ENCODE measurements at regions not wholly inside any gene's neighbourhood (a gene's known extent, or its start where the extent isn't known, plus 50 kb on each side); places are given as distances from the start of the nearest gene placed in this dataset.

- Histone ChIP-seq H3K27ac (ENCODE audit: low read depth, low read length, poor library complexity, severe bottlenecking) (no peak overlapping the region), H3K36me3 (ENCODE audit: insufficient read depth, low read length, poor library complexity, severe bottlenecking) (no peaks in the 10 kb centered on the region), H3K4me3 (ENCODE audit: low read depth, low read length, poor library complexity, severe bottlenecking) (no peak overlapping the region), H3K9me3 (ENCODE audit: low read depth, low read length, poor library complexity, severe bottlenecking) (no peaks in the 10 kb centered on the region), H3K4me1 (ENCODE audit: insufficient read depth, low read length, poor library complexity, severe bottlenecking) (no peaks in the 10 kb centered on the region), H3K27me3 (replicated peaks; ENCODE audit: insufficient read depth, low read depth, low read length, poor library complexity) (no peaks in the 10 kb centered on the region)
- no peak for TF ChIP-seq CTCF (conservative IDR thresholded peaks at IDR 0.05; ENCODE audit: low read depth, low read length)
- TF ChIP-seq EZH2 (IDR thresholded peaks at IDR 0.05; ENCODE audit: borderline replicate concordance, low read depth, low read length, poor library complexity, severe bottlenecking): no peak
- intact Hi-C loops (cut with micrococcal nuclease; ENCODE audit: unreplicated experiment): no loop called here
- BruUV-seq (replicated peaks): no TSS peak
- DNase-seq (ENCODE audit: low spot score): no peak
- CTCF ChIA-PET: no interaction called here
- POLR2A ChIA-PET (ENCODE audit: low non-redundant PET): no interaction called here
Observed at GRCh38 chr5:68515514-68515913, 300.0 kb downstream of the PIK3R1 start.

- TF ChIP-seq CTCF (conservative IDR thresholded peaks at IDR 0.05; ENCODE audit: low read depth, low read length) (no peak), EZH2 (IDR thresholded peaks at IDR 0.05; ENCODE audit: borderline replicate concordance, low read depth, low read length, poor library complexity, severe bottlenecking) (no peak)
- Histone ChIP-seq H3K27ac (ENCODE audit: low read depth, low read length, poor library complexity, severe bottlenecking) (no peak overlapping the region), H3K4me3 (ENCODE audit: low read depth, low read length, poor library complexity, severe bottlenecking) (no peak overlapping the region), H3K27me3 (replicated peaks; ENCODE audit: insufficient read depth, low read depth, low read length, poor library complexity) (no peaks in the 10 kb centered on the region), H3K36me3 (ENCODE audit: insufficient read depth, low read length, poor library complexity, severe bottlenecking) (no peaks in the 10 kb centered on the region), H3K4me1 (ENCODE audit: insufficient read depth, low read length, poor library complexity, severe bottlenecking) (no peaks in the 10 kb centered on the region), H3K9me3 (ENCODE audit: low read depth, low read length, poor library complexity, severe bottlenecking) (no peaks in the 10 kb centered on the region)
- POLR2A ChIA-PET (ENCODE audit: low non-redundant PET): no interaction called here
- CTCF ChIA-PET: no interaction called here
- BruUV-seq (replicated peaks): no TSS peak
- DNase-seq (ENCODE audit: low spot score): no peak
- intact Hi-C loops (cut with micrococcal nuclease; ENCODE audit: unreplicated experiment): no loop called here
Observed at GRCh38 chr5:68518286-68518685, 302.7 kb downstream of the PIK3R1 start.

- H3K4me3 ChIP-seq (ENCODE audit: low read depth, low read length, poor library complexity, severe bottlenecking): no peak overlapping the region
- H3K27me3 ChIP-seq (replicated peaks; ENCODE audit: insufficient read depth, low read depth, low read length, poor library complexity): no peaks in the 10 kb centered on the region
- no peaks in the 10 kb centered on the region for H3K4me1 ChIP-seq (ENCODE audit: insufficient read depth, low read length, poor library complexity, severe bottlenecking)
- no peaks in the 10 kb centered on the region for H3K9me3 ChIP-seq (ENCODE audit: low read depth, low read length, poor library complexity, severe bottlenecking)
- no peaks in the 10 kb centered on the region for H3K36me3 ChIP-seq (ENCODE audit: insufficient read depth, low read length, poor library complexity, severe bottlenecking)
- POLR2A ChIA-PET (ENCODE audit: low non-redundant PET): no interaction called here
- CTCF ChIA-PET: no interaction called here
- no TSS peak for BruUV-seq (replicated peaks)
- no peak for TF ChIP-seq CTCF (conservative IDR thresholded peaks at IDR 0.05; ENCODE audit: low read depth, low read length)
- no peak for TF ChIP-seq EZH2 (IDR thresholded peaks at IDR 0.05; ENCODE audit: borderline replicate concordance, low read depth, low read length, poor library complexity, severe bottlenecking)
- H3K27ac ChIP-seq (ENCODE audit: low read depth, low read length, poor library complexity, severe bottlenecking): no peak overlapping the region
- no peak for DNase-seq (ENCODE audit: low spot score)
- intact Hi-C loops (cut with micrococcal nuclease; ENCODE audit: unreplicated experiment): no loop called here
Observed at GRCh38 chr5:68519143-68519542, 303.6 kb downstream of the PIK3R1 start.

All from A673 (cell line).